IMR-90 (cell line): ENCODE measurements at regions not wholly inside any gene's neighbourhood (a gene's known extent, or its start where the extent isn't known, plus 50 kb on each side); places are given as distances from the start of the nearest gene placed in this dataset.

Experiments used
- CTCF ChIP-seq: conservative IDR thresholded peaks from 2 replicates; pipeline ENCODE4 v1.5.1; 2012; ENCODE audit warnings: mild to moderate bottlenecking, low read depth, low read length, improper control_type of control experiment
- POLR2A ChIP-seq: IDR thresholded peaks from 2 replicates; pipeline ENCODE4 v1.6.1; 2012; ENCODE audit warnings: mild to moderate bottlenecking, low read depth, low read length
- RCOR1 ChIP-seq: IDR thresholded peaks from 2 replicates; pipeline ENCODE4 v1.6.1; 2012; ENCODE audit warnings: mild to moderate bottlenecking, low read length, improper control_type of control experiment; ENCODE audit not compliant: insufficient replicate concordance

DNA sequence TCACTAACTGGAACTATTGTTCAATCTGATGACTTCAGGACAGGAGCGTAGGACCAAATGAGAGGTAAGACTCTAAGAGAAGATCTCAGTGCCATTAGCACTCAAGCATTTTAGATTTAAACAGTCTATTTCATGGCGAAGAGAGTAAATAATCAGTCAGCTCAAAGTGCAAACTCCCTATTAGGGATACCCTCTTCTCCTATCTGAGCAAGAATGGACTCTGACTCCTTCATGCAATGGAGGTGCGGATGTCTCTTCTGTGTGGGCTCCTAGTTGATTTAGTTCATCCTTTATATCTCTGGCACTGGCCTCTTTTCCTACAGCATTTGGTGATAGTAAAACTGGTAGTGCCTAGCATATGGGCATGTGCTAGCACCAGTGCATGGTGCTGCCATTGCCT, 144.6 kb downstream of the SMC2 start:
- TF ChIP-seq RCOR1: no peak
- TF ChIP-seq POLR2A: no peak
- TF ChIP-seq CTCF: no peak
